ENCODE measurements at regions not wholly inside any gene's neighbourhood (a gene's known extent, or its start where the extent isn't known, plus 50 kb on each side); places are given as distances from the start of the nearest gene placed in this dataset.

GRCh38 chr10:43802988-43803696 is 154.5 kb upstream of the ZNF32 start:
- DNase-seq: no peak

- no peak for DNase-seq
Measured at GRCh38 chr10:43801626-43802025, 152.9 kb upstream of the ZNF32 start.

GRCh38 chr10:43801140-43801539 is 152.5 kb upstream of the ZNF32 start:
- DNase-seq: peak; percentile 32

- no peak for DNase-seq
Measured at GRCh38 chr10:43796781-43797180, 148.1 kb upstream of the ZNF32 start.

DNA sequence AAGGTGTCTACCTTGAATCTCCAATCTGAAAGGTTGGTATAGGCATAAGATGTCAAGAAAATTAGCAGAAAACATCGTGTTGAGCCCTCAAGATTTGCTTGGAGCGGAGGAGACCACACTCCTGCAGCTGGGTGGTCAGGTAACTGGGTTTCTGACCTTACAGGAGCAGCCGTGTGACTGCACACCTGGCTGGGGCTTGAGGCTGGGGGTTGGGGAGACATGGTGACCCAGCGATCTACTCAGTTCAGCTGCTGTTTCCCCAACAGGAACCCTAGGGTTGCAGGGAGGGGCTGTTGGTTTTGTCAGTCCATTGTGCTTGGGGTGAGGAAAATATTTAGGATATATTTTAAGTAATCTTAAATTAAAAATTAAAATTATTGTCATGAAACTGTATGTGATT is 147.0 kb upstream of the ZNF32 start:
- DNase-seq: no peak

- DNase-seq: no peak
Measured at GRCh38 chr10:43795093-43795492, 146.4 kb upstream of the ZNF32 start.

GRCh38 chr10:43794181-43794815 is 145.6 kb upstream of the ZNF32 start:
- DNase-seq: no peak

DNA sequence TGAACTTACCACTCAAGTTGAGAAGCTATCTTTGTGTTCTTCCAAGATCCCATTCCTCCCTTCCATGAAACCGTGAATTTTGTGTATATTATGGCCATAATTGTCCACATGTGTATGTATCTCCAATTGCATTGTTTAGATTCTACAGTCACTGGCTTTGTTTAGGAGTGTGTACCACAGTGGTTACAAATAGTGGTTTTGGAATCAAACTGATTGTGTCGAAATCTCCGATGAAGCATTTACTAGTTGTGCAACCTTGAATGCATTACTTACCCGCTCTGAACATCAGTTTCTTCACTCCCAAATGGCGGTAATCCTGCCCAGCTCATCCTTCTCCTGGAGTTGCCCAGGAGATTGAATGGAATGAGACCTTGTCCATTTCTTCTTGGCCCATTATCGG is 145.0 kb upstream of the ZNF32 start:
- peak; percentile 17 for DNase-seq

DNA sequence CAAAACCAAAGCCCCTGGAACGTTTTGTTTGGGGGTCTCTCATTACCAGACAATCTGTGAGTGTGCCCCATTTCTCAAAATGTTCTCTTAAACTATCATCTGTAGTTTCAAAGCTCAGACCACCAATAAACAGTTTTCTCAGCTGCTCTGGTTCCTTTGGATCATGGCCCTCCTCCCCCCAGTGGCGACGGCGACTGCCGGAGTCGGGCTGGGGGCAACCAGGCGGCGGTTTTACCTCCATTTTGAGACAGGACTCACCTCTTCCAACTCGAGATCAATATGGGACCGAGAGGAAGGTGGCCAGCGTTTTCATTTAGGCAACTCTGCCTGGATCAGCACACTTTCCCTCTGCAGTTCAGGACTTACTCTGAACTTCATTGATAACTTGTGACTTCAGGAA is 141.5 kb upstream of the ZNF32 start:
- no peak for DNase-seq

- DNase-seq: no peak
Measured at GRCh38 chr10:43785252-43785651, 136.6 kb upstream of the ZNF32 start.

DNA sequence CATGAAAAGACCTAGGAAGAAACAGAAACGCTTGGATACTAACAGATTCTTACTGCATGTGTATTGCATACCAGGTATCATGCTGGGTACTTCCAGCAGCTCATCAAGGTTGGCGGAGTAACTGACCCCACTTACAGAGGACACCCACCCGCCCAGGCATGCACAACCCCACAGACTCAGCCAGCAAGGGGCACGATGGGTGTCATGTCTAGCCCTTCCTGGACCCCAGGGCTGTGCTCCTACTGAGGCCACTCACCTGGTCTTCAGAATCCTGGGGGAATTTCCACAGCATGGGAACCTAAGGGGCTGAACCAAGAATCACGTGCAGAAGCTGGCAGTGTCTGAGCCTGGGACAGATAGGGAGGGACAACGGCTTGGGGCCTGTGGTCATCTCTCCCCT is 134.1 kb upstream of the ZNF32 start:
- DNase-seq: no peak

DNA sequence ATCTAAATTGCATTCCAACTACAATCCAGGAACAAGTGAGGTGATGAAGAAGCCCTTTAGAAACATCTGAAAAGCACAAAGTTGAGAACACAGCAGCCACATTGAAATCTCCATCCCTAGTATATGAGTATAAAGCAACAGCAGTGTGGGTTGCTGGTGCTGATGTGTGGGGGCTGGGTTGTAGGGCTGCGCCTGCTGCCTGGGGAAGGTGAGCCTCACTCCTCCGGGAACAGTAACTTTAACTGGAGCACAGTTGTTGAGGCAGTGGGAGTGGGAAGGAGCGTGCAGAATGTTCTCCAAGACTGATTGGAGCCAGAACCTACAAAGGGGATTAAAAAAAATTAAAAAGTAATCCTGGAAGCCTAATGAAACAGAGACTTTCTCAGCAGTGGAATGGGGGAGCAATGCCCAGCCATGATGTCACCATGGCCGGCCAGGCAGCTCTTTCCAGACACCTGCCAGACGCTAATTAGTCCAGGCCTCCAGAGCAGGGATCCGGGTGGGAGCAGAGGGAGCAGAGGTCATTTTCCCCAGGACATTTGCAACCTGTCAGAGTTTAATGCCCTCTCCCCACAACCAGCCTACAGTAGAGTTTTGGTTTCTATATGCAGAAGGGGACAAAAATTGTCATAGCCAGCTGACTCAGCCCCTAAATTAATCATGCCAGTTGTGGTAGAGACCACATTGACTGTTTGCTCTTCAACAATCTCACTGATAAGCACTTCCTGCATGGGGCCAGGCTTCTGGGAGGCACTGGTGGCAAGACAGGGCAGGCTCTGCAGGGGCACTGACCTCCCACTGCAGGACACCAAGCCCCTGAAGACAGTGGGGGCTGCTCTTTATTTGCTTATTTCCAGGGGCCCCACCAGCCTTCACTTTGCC is 133.0 kb upstream of the ZNF32 start:
- no peak for DNase-seq

DNA sequence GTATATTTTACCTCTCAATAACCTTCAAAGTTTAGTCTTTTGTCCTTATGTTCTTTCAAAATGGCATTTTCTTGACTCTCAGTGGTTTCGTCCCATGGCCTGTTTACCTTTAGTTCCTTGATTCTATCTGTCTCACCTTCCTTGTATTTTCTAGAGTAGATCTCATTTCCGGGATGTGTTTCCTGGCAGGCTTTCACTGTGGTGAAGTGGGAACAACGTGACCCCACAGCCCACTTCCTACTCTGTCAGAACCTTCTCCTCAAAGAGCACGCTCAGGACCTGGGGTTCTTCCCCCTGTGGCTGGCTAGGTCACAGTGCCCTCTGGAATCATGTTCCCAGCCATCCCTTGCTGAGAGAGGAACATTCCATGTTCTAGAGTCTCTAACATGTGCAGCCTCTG is 129.9 kb upstream of the ZNF32 start:
- no peak for DNase-seq

GRCh38 chr10:43775384-43775783 is 126.7 kb upstream of the ZNF32 start:
- DNase-seq: no peak

DNA sequence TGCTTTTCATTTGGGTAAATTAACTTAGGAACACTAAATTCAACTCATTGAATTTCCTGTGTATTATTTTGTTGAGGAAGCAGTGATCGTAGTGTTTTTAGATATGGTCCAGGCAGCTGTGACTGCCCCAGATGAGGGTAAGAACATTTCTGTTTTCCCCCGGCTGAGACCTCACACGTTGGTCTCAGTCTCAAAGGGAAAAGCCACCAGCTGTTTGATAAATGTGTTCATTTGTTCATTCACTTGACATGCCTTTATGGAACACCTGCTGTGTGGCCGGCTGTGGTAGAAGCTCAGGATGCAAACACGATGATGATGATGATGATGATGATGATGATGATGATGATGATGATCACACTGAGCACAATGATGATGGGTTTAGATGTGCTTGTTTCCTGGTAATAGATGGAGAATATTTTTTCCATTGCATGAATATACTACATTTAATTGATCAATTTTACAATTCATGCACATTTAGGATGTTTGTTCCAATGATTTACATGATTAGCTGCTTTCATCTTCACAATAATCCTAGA is 125.6 kb upstream of the ZNF32 start:
- DNase-seq: no peak

DNA sequence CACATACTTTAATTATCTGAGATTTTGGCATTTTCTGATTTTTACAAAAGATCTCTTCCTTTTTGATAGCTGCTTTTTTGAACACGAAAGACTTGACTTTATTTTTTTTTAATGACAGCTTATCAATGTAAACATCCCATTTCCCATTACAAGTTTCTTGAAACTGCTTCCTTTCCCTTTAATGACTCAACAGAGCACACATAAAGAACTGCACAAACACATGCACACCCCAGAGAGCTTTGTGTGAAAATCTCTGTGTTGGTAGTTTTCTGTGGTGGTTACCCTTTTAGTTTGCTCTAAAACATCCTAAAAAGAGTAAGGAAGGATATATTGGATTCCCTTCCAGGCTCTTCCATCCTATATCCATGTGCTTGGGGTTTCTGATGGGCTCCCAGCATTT is 125.1 kb upstream of the ZNF32 start:
- DNase-seq: no peak

DNA sequence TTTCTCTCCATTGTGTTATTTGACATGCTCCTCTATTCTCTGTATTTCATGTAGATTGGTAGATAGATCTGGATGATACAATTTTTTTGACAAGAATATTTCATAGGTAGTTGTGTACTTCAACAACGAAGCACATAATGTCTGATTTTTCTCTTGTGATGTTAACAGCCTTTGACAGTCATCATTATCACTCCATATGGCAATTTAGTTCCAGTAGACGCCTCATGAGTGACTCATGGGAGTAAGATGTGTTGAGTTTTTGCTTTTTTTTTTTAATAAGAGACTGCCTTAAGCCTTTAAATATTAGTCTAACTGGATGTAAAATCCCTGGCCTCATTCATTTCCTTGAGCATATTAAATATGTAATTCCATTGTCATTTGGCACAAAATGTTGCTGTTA is 123.5 kb upstream of the ZNF32 start:
- DNase-seq: no peak

GRCh38 chr10:43771675-43772074 is 123.0 kb upstream of the ZNF32 start:
- DNase-seq: no peak

DNA sequence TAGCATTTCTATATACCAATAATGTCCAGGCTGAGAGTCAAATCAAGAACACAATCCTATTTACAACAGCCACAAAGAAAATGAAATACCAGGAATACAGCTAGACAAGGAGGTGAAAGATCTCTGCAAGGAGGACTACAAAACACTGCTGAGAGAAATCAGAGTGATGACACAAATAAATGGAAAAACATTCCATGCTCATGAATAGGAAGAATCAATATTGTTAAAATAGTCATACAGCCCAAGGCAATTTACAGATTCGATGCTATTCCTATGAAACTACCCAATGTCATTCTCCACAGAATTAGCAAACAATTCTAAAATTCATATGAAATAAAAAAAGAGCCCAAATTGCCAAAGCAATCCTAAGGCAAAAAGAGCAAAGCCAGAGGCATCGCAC is 116.8 kb upstream of the ZNF32 start:
- no peak for DNase-seq

GRCh38 chr10:43763846-43764245 is 115.2 kb upstream of the ZNF32 start:
- DNase-seq: no peak

GRCh38 chr10:43760514-43760913 is 111.8 kb upstream of the ZNF32 start:
- no peak for DNase-seq

GRCh38 chr10:43759216-43759615 is 110.5 kb upstream of the ZNF32 start:
- no peak for DNase-seq

GRCh38 chr10:43756341-43756740 is 107.7 kb upstream of the ZNF32 start:
- no peak for DNase-seq

All from inflammatory macrophage treated with lipopolysaccharide for 4 hours (primary cell).